Cardiac fibroblast (primary cell): ENCODE measurements at regions not wholly inside any gene's neighbourhood (a gene's known extent, or its start where the extent isn't known, plus 50 kb on each side); places are given as distances from the start of the nearest gene placed in this dataset.

Experiments
- DNase-seq, 2 donors: peaks; one replicate each; pipeline versions ENCODE4 v3.0.0 to v3.0.0-alpha.2; 2010; ENCODE audit warnings: low read depth in 2 of 2
- H3K4me3 ChIP-seq, 2 donors: replicated peaks in 1 of 2; 1 replicate in 1 of 2; 2 replicates in 1 of 2; pipeline ENCODE4 v1.5.1; 2011; ENCODE audit warnings: low read depth in 2 of 2, low read length in 2 of 2, mild to moderate bottlenecking in 2 of 2, moderate library complexity in 1 of 2
- CTCF ChIP-seq: IDR thresholded peaks from one replicate; pipeline ENCODE4 v1.5.1; 2011; ENCODE audit warnings: low read depth, mild to moderate bottlenecking, low read length, inconsistent platforms

- DNase-seq: no peak
- no peak overlapping the region for H3K4me3 ChIP-seq
- TF ChIP-seq CTCF: no peak
Observed at GRCh38 chr4:97197106-97197505, 946.2 kb downstream of the STPG2 start.

- no peak for DNase-seq
- H3K4me3 ChIP-seq: no peak overlapping the region
- no peak for TF ChIP-seq CTCF
Observed at GRCh38 chr4:97208749-97209148, 934.5 kb downstream of the STPG2 start.

- TF ChIP-seq CTCF: no peak
- DNase-seq: no peak
- no peak overlapping the region for H3K4me3 ChIP-seq
Observed at GRCh38 chr4:97215409-97215941, 927.8 kb downstream of the STPG2 start.

GRCh38 chr4:97216046-97216445, 927.2 kb downstream of the STPG2 start:
- no peak overlapping the region for H3K4me3 ChIP-seq
- no peak for TF ChIP-seq CTCF
- no peak for DNase-seq

- no peak for DNase-seq
- no peak for TF ChIP-seq CTCF
- no peak overlapping the region for H3K4me3 ChIP-seq
Observed at GRCh38 chr4:97235521-97235920, 907.8 kb downstream of the STPG2 start.

GRCh38 chr4:97238956-97239666, 904.2 kb downstream of the STPG2 start:
- H3K4me3 ChIP-seq: no peak overlapping the region
- no peak for TF ChIP-seq CTCF
- no peak for DNase-seq

GRCh38 chr4:97239667-97239997, 903.6 kb downstream of the STPG2 start:
- no peak for DNase-seq
- no peak for TF ChIP-seq CTCF
- no peak overlapping the region for H3K4me3 ChIP-seq
